H9 (cell line): ENCODE measurements at regions not wholly inside any gene's neighbourhood (a gene's known extent, or its start where the extent isn't known, plus 50 kb on each side); places are given as distances from the start of the nearest gene placed in this dataset.

Source experiments
- DNase-seq: peaks from one replicate; pipeline ENCODE4 v3.0.0-alpha.2; 2017
- H2AFZ ChIP-seq: one replicate; pipeline ENCODE4 v1.6.1; 2013; ENCODE audit warnings: mild to moderate bottlenecking, low read length, control low read depth, moderate library complexity
- H2AK5ac ChIP-seq: 2 replicates; pipeline ENCODE4 v1.6.1; 2013; ENCODE audit warnings: low read length, control low read depth, mixed read lengths; ENCODE audit not compliant: insufficient read length
- H2BK120ac ChIP-seq: one replicate; pipeline ENCODE4 v1.6.1; 2013; ENCODE audit warnings: low read depth, mild to moderate bottlenecking, low read length, control low read depth, inconsistent platforms; ENCODE audit not compliant: poor library complexity, severe bottlenecking
- H2BK12ac ChIP-seq: 2 replicates; pipeline ENCODE4 v1.6.1; 2013; ENCODE audit warnings: low read length, control low read depth, mixed read lengths, low read depth; ENCODE audit not compliant: insufficient read length
- H2BK15ac ChIP-seq: 2 replicates; pipeline ENCODE4 v1.6.1; 2013; ENCODE audit warnings: low read depth, low read length, control low read depth
- H2BK20ac ChIP-seq: one replicate; pipeline ENCODE4 v1.6.1; 2013; ENCODE audit warnings: low read depth, mild to moderate bottlenecking, low read length, control low read depth, inconsistent platforms; ENCODE audit not compliant: poor library complexity, severe bottlenecking
- H2BK5ac ChIP-seq: 2 replicates; pipeline ENCODE4 v1.6.1; 2013; ENCODE audit warnings: low read length, control low read depth, mixed read lengths; ENCODE audit not compliant: insufficient read length
- H3K14ac ChIP-seq: 2 replicates; pipeline ENCODE4 v1.6.1; 2013; ENCODE audit warnings: low read length, control low read depth; ENCODE audit not compliant: insufficient read depth
- H3K18ac ChIP-seq: 2 replicates; pipeline ENCODE4 v1.6.1; 2013; ENCODE audit warnings: low read depth, mild to moderate bottlenecking, mixed read lengths, low read length, control low read depth; ENCODE audit not compliant: insufficient read length
- H3K23ac ChIP-seq: 2 replicates; pipeline ENCODE4 v1.6.1; 2013; ENCODE audit warnings: low read length, control low read depth, mixed read lengths, low read depth; ENCODE audit not compliant: insufficient read length
- H3K23me2 ChIP-seq: 2 replicates; pipeline ENCODE4 v1.6.1; 2013; ENCODE audit warnings: low read depth, mild to moderate bottlenecking, mixed read lengths, low read length, control low read depth; ENCODE audit not compliant: insufficient read length, poor library complexity, severe bottlenecking
- H3K27ac ChIP-seq: 2 replicates; pipeline ENCODE4 v1.5.1; 2013; ENCODE audit warnings: low read length, control low read depth, mixed read lengths, low read depth; ENCODE audit not compliant: insufficient read length
- H3K27me3 ChIP-seq: 2 replicates; pipeline ENCODE4 v1.6.1; 2013; ENCODE audit warnings: low read length, control low read depth, inconsistent platforms; ENCODE audit not compliant: insufficient read depth
- H3K4ac ChIP-seq: 2 replicates; pipeline ENCODE4 v1.6.1; 2013; ENCODE audit warnings: low read depth, mild to moderate bottlenecking, control low read depth, inconsistent platforms, low read length, moderate library complexity
- H3K4me1 ChIP-seq: 2 replicates; pipeline ENCODE4 v1.6.1; 2013; ENCODE audit warnings: low read length, control low read depth, inconsistent platforms; ENCODE audit not compliant: insufficient read depth
- H3K4me2 ChIP-seq: 2 replicates; pipeline ENCODE4 v1.6.1; 2013; ENCODE audit warnings: low read length, control low read depth, mixed read lengths; ENCODE audit not compliant: insufficient read length, insufficient read depth
- H3K56ac ChIP-seq: 2 replicates; pipeline ENCODE4 v1.6.1; 2013; ENCODE audit warnings: low read depth, mild to moderate bottlenecking, mixed read lengths, low read length, control low read depth; ENCODE audit not compliant: insufficient read length
- H3K79me1 ChIP-seq: 2 replicates; pipeline ENCODE4 v1.6.1; 2013; ENCODE audit warnings: low read depth, mild to moderate bottlenecking, moderate library complexity, low read length, control low read depth, inconsistent platforms; ENCODE audit not compliant: insufficient read depth, poor library complexity, severe bottlenecking
- H3K79me2 ChIP-seq: 2 replicates; pipeline ENCODE4 v1.6.1; 2013; ENCODE audit warnings: low read length, control low read depth, inconsistent platforms; ENCODE audit not compliant: insufficient read depth
- H3K9ac ChIP-seq: 2 replicates; pipeline ENCODE4 v1.6.1; 2013; ENCODE audit warnings: low read length, control low read depth, mixed read lengths; ENCODE audit not compliant: insufficient read length; ENCODE audit errors: extremely low read depth
- H3K9me3 ChIP-seq: one replicate; pipeline ENCODE4 v1.6.1; 2013; ENCODE audit warnings: low read depth, low read length, inconsistent platforms; ENCODE audit not compliant: control insufficient read depth
- H3T11ph ChIP-seq: one replicate; pipeline ENCODE4 v1.6.1; 2013; ENCODE audit warnings: mild to moderate bottlenecking, low read length, control low read depth, inconsistent platforms
- H4K20me1 ChIP-seq: one replicate; pipeline ENCODE4 v1.6.1; 2013; ENCODE audit not compliant: control insufficient read depth, insufficient read length, insufficient read depth
- H4K5ac ChIP-seq: 2 replicates; pipeline ENCODE4 v1.6.1; 2013; ENCODE audit warnings: low read depth, mild to moderate bottlenecking, mixed read lengths, low read length, control low read depth; ENCODE audit not compliant: insufficient read length
- H4K8ac ChIP-seq: replicated peaks from 2 replicates; pipeline ENCODE4 v1.6.1; 2013; ENCODE audit warnings: low read length, control low read depth, mixed read lengths, low read depth; ENCODE audit not compliant: insufficient read length
- H4K91ac ChIP-seq: 2 replicates; pipeline ENCODE4 v1.6.1; 2013; ENCODE audit warnings: low read depth, mild to moderate bottlenecking, moderate library complexity, mixed read lengths, low read length, control low read depth; ENCODE audit not compliant: insufficient read length
- H3K27ac Mint-ChIP-seq, 3 experiments: 2 replicates in 2 of 3; 3 replicates in 1 of 3; pipeline ENCODE4 v1.8.0; 2020 to 2021; ENCODE audit warnings: mixed read lengths in 3 of 3, mild to moderate bottlenecking in 1 of 3, moderate library complexity in 1 of 3
- H3K27me3 Mint-ChIP-seq: 2 replicates; pipeline ENCODE4 v1.8.0; 2021; ENCODE audit warnings: low read depth, mild to moderate bottlenecking, moderate library complexity, mixed read lengths
- H3K36me3 Mint-ChIP-seq, 3 experiments: 2 replicates in 2 of 3; 3 replicates in 1 of 3; pipeline ENCODE4 v1.8.0; 2020 to 2021; ENCODE audit warnings: low read depth in 3 of 3, mixed read lengths in 3 of 3; ENCODE audit not compliant: insufficient read depth in 1 of 3
- H3K4me1 Mint-ChIP-seq, 2 experiments: 2 replicates each; pipeline ENCODE4 v1.8.0; 2020; ENCODE audit warnings: mixed read lengths in 2 of 2
- H3K4me3 Mint-ChIP-seq, 2 experiments: 2 replicates in 1 of 2; 3 replicates in 1 of 2; pipeline ENCODE4 v1.8.0; 2020 to 2021; ENCODE audit warnings: mild to moderate bottlenecking in 2 of 2, mixed read lengths in 2 of 2, moderate library complexity in 1 of 2
- H3K9me3 Mint-ChIP-seq, 2 experiments: 2 replicates in 1 of 2; 3 replicates in 1 of 2; pipeline ENCODE4 v1.8.0; 2020; ENCODE audit warnings: mild to moderate bottlenecking in 2 of 2, mixed read lengths in 2 of 2, moderate library complexity in 1 of 2
- WGBS: extraction: QIAGEN DNeasy Blood & Tissue Kit; methylation state at CpG from one replicate; pipeline ENCODE4 v1.1.7; 2013; ENCODE audit warnings: missing lambda C conversion rate, low lambda C conversion rate, mixed read lengths; ENCODE audit not compliant: insufficient read length; ENCODE audit errors: extremely low coverage; 5-methylcytosine and 5-hydroxymethylcytosine counted together
- TF ChIP-seq, protein P1 (sequence below): fragments of 200-600 bp; sonication (generic); conservative IDR thresholded peaks from 3 replicates; pipeline ENCODE4 v1.8.0; 2021; ENCODE audit warnings: antibody characterized with exemption, mild to moderate bottlenecking

DNA sequence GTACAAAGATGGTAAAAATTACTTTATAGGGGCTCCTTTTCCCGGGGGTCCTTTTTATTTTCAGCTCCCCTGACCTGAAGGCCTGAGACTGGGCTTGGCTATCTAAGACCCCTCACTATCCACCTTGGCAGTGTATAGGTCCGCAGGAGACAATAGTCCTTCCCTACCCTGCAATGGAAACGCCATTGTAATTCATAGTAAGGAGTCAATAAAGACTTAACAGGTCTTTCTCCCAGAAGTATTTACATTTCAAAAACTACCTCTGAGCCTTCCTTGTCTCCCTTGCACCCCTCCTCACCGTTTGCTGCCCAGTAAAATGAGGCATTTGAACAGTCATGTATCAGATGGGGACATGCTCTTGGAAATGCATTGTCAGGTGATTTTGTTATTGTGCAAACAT is 401.2 kb upstream of the CNKSR2 start:
- WGBS = no CpG with 5 or more reads among the region's 4 CpGs

More for the DNA sequence above, 401.2 kb upstream of the CNKSR2 start:
- no peak overlapping the region for H3K9ac ChIP-seq
- no peak overlapping the region for H3T11ph ChIP-seq
- peaks cover 48 to 56% of the 10 kb centered on the region in 2 experiments for H3K4me1 Mint-ChIP-seq
- no peaks in the 10 kb centered on the region; the same call in 1 of the 2 replicates for H3K27me3 Mint-ChIP-seq
- H3K18ac ChIP-seq = no peak overlapping the region
- no peak overlapping the region for H2AFZ ChIP-seq
- H3K4me1 ChIP-seq = peaks cover 7% of the 10 kb centered on the region; the same call in 1 of the 2 replicates
- H2BK12ac ChIP-seq = no peak overlapping the region
- H3K27me3 ChIP-seq = no peaks in the 10 kb centered on the region
- peaks cover 16% of the 10 kb centered on the region for H3K9me3 ChIP-seq
- no peak overlapping the region for H4K91ac ChIP-seq
- no peak overlapping the region for H2BK5ac ChIP-seq
- H2BK15ac ChIP-seq = no peak overlapping the region
- no peak for DNase-seq
- no peak overlapping the region for H2AK5ac ChIP-seq
- H3K4me3 Mint-ChIP-seq = no peak overlapping the region
- TF ChIP-seq, protein P1, sequence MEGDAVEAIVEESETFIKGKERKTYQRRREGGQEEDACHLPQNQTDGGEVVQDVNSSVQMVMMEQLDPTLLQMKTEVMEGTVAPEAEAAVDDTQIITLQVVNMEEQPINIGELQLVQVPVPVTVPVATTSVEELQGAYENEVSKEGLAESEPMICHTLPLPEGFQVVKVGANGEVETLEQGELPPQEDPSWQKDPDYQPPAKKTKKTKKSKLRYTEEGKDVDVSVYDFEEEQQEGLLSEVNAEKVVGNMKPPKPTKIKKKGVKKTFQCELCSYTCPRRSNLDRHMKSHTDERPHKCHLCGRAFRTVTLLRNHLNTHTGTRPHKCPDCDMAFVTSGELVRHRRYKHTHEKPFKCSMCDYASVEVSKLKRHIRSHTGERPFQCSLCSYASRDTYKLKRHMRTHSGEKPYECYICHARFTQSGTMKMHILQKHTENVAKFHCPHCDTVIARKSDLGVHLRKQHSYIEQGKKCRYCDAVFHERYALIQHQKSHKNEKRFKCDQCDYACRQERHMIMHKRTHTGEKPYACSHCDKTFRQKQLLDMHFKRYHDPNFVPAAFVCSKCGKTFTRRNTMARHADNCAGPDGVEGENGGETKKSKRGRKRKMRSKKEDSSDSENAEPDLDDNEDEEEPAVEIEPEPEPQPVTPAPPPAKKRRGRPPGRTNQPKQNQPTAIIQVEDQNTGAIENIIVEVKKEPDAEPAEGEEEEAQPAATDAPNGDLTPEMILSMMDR = no peak
- no peak overlapping the region for H4K5ac ChIP-seq
- H3K56ac ChIP-seq = no peak overlapping the region
- H3K27ac ChIP-seq = no peak overlapping the region
- peaks cover 0 to 44% of the 10 kb centered on the region in 2 experiments; a peak in 3 of 5 replicates for H3K9me3 Mint-ChIP-seq
- no peak overlapping the region for H3K14ac ChIP-seq
- H3K23ac ChIP-seq = no peak overlapping the region
- H4K20me1 ChIP-seq = no peaks in the 10 kb centered on the region
- H2BK20ac ChIP-seq = no peak overlapping the region
- no peak overlapping the region; a peak in 1 of 7 replicates for H3K27ac Mint-ChIP-seq
- H3K36me3 Mint-ChIP-seq = peaks cover 2 to 4% (median 3%) of the 10 kb centered on the region in 3 experiments; a peak in 4 of 7 replicates
- H3K4ac ChIP-seq = no peak overlapping the region
- H4K8ac ChIP-seq = no peak overlapping the region
- H3K79me2 ChIP-seq = no peaks in the 10 kb centered on the region
- no peaks in the 10 kb centered on the region for H3K79me1 ChIP-seq
- H3K4me2 ChIP-seq = no peak overlapping the region
- H3K23me2 ChIP-seq = no peaks in the 10 kb centered on the region
- H2BK120ac ChIP-seq = no peak overlapping the region
